ENCODE measurements at regions not wholly inside any gene's neighbourhood (a gene's known extent, or its start where the extent isn't known, plus 50 kb on each side); places are given as distances from the start of the nearest gene placed in this dataset.

- TF ChIP-seq CTCF (IDR thresholded peaks at IDR 0.05; ENCODE audit: low read depth, low read length, poor library complexity, severe bottlenecking) (no peak), EZH2phosphoT487 (IDR thresholded peaks at IDR 0.05; ENCODE audit: borderline replicate concordance, low read length) (no peak)
Observed at GRCh38 chr4:58833126-58833525, 1722.9 kb upstream of the IGFBP7 start.

Measured in DOHH2 (cell line).